ENCODE measurements at regions not wholly inside any gene's neighbourhood (a gene's known extent, or its start where the extent isn't known, plus 50 kb on each side); places are given as distances from the start of the nearest gene placed in this dataset.

DNA sequence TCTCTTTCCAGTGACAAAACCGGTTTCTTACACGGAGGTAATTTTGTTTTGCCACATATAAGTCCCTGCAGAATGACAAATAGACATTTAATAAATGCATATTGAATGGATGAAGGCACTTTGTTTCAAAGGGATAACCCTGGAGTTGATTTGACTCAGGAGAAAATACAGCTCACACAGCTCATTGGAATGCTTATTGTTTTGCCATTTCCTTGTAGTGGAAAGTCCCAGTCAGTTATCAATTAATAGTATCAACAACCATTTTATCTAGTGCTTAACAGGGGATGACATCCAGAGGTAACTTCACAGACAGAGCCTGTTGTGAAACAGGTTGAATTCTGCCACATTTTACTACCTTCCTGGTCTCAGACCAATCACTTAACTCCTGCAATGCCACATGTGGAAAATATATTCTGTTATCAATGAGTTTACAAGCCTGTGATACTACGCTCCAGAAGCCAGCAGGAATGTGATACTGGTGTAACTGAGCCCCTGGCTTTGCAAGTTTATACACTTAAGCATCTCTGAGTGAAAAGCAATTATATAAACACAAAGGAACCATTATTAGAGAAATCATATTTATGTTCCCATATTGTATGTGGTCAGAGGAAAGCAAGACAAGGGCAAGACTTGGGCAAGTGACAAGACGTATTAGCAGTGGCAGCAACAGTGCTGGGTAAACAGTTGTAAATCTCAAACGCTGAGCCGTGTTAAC, 123.1 kb upstream of the ANKRD55 start:
- TF ChIP-seq, protein P1, sequence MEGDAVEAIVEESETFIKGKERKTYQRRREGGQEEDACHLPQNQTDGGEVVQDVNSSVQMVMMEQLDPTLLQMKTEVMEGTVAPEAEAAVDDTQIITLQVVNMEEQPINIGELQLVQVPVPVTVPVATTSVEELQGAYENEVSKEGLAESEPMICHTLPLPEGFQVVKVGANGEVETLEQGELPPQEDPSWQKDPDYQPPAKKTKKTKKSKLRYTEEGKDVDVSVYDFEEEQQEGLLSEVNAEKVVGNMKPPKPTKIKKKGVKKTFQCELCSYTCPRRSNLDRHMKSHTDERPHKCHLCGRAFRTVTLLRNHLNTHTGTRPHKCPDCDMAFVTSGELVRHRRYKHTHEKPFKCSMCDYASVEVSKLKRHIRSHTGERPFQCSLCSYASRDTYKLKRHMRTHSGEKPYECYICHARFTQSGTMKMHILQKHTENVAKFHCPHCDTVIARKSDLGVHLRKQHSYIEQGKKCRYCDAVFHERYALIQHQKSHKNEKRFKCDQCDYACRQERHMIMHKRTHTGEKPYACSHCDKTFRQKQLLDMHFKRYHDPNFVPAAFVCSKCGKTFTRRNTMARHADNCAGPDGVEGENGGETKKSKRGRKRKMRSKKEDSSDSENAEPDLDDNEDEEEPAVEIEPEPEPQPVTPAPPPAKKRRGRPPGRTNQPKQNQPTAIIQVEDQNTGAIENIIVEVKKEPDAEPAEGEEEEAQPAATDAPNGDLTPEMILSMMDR (IDR thresholded peaks at IDR 0.05), result no peak
- no peak for TF ChIP-seq SIN3A (IDR thresholded peaks at IDR 0.05; ENCODE audit: borderline replicate concordance, low read depth, low read length)
- no peak for TF ChIP-seq TCF12 (IDR thresholded peaks at IDR 0.05)
